IPS-18a (cell line): ENCODE measurements at regions not wholly inside any gene's neighbourhood (a gene's known extent, or its start where the extent isn't known, plus 50 kb on each side); places are given as distances from the start of the nearest gene placed in this dataset.

Experiments used
- H3K27ac ChIP-seq: one replicate; pipeline ENCODE4 v1.5.1; 2013; ENCODE audit warnings: low read length
- H3K27me3 ChIP-seq: one replicate; pipeline ENCODE4 v1.6.1; 2013; ENCODE audit warnings: mild to moderate bottlenecking, low read length; ENCODE audit not compliant: control insufficient read depth, insufficient read depth
- H3K36me3 ChIP-seq: one replicate; pipeline ENCODE4 v1.6.1; 2013; ENCODE audit warnings: low read depth, low read length; ENCODE audit not compliant: control insufficient read depth
- H3K4me1 ChIP-seq: one replicate; pipeline ENCODE4 v1.6.1; 2013; ENCODE audit warnings: low read depth, low read length; ENCODE audit not compliant: control insufficient read depth
- H3K4me3 ChIP-seq: one replicate; pipeline ENCODE4 v1.5.1; 2013; ENCODE audit warnings: low read length
- H3K9ac ChIP-seq: one replicate; pipeline ENCODE4 v1.6.1; 2013; ENCODE audit warnings: mild to moderate bottlenecking, low read length, moderate library complexity
- H3K9me3 ChIP-seq: one replicate; pipeline ENCODE4 v1.6.1; 2013; ENCODE audit warnings: low read depth, low read length; ENCODE audit not compliant: control insufficient read depth

- Histone ChIP-seq H3K9me3 (no peaks in the 10 kb centered on the region), H3K27me3 (no peaks in the 10 kb centered on the region), H3K4me3 (no peak overlapping the region), H3K4me1 (peaks cover 11% of the 10 kb centered on the region), H3K9ac (no peak overlapping the region), H3K27ac (no peak overlapping the region), H3K36me3 (no peaks in the 10 kb centered on the region)
Measured at GRCh38 chr6:51336185-51336584, 517.5 kb downstream of the TFAP2B start.

DNA sequence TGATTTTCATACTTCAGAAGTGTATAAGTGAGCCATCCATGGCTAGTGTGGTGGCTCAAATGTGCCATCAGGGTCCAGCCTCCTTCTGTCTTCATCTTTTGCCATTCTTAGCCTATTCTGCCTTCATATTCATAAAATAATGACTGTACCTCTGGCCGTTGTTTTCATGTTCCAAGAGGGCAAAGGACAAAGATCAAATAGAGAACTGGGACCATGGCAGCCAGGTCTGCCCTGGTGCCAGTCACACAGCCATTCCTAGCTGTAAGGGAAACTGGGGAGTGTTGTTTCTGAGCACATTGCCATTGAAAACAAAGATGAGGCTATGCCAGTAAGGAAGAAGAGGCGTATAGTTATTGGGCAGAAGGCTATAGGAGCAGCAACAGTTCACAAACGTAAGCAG lies 518.6 kb downstream of the TFAP2B start:
- H3K9ac ChIP-seq = no peak overlapping the region
- H3K27me3 ChIP-seq = no peaks in the 10 kb centered on the region
- H3K36me3 ChIP-seq = no peaks in the 10 kb centered on the region
- peaks cover 11% of the 10 kb centered on the region for H3K4me1 ChIP-seq
- no peaks in the 10 kb centered on the region for H3K9me3 ChIP-seq
- H3K4me3 ChIP-seq = no peak overlapping the region
- no peak overlapping the region for H3K27ac ChIP-seq

DNA sequence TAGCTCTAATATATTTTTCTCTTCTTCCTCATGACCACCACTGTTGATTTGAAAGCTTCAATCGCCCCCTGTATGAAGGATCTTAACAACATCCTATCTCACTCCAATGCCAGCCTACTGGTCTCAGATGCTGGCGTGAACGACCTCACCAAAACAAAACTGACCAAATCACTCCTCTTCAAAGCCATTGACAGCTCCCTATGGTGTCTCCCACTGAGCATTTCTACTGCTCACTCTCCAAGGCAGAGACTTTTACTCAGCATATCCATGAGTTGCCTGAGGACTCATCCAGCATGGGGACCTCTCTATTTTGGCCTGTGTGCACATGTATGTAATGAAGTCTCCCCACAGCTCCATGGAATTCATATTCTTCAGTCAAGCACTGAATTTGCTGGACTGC lies 520.4 kb downstream of the TFAP2B start:
- Histone ChIP-seq H3K27ac (no peak overlapping the region), H3K27me3 (no peaks in the 10 kb centered on the region), H3K4me3 (no peak overlapping the region), H3K36me3 (no peaks in the 10 kb centered on the region), H3K4me1 (peaks cover 11% of the 10 kb centered on the region), H3K9ac (no peak overlapping the region), H3K9me3 (no peaks in the 10 kb centered on the region)

- no peaks in the 10 kb centered on the region for H3K36me3 ChIP-seq
- H3K9ac ChIP-seq = no peak overlapping the region
- H3K9me3 ChIP-seq = no peaks in the 10 kb centered on the region
- H3K4me1 ChIP-seq = peaks cover 11% of the 10 kb centered on the region
- H3K4me3 ChIP-seq = no peak overlapping the region
- H3K27me3 ChIP-seq = no peaks in the 10 kb centered on the region
- H3K27ac ChIP-seq = no peak overlapping the region
Measured at GRCh38 chr6:51339728-51340127, 521.1 kb downstream of the TFAP2B start.

DNA sequence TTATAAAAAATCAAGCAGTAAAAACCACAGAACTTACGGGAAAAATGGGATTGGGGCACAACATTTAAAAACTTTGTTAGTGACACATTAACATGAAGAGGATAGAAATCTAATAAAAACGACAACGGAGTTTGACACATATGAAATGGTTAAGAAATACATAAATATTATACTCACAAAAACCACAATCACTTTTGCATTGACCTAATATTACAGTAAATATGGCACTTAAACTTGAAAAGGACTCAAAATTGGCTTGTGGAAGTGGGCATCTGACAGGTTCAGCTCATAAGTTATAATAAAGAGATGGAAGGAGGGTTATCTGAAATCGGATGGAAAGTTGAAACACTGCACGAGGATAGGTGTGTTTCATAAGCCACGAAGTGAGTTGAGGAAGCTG lies 523.7 kb downstream of the TFAP2B start:
- Histone ChIP-seq H3K36me3 (no peaks in the 10 kb centered on the region), H3K4me1 (peaks cover 11% of the 10 kb centered on the region), H3K9ac (no peak overlapping the region), H3K27me3 (no peaks in the 10 kb centered on the region), H3K27ac (no peak overlapping the region), H3K4me3 (no peak overlapping the region), H3K9me3 (no peaks in the 10 kb centered on the region)

GRCh38 chr6:51349857-51350256 lies 531.2 kb downstream of the TFAP2B start:
- Histone ChIP-seq H3K9ac (no peak overlapping the region), H3K4me3 (no peak overlapping the region), H3K36me3 (no peaks in the 10 kb centered on the region), H3K4me1 (no peaks in the 10 kb centered on the region), H3K27ac (no peak overlapping the region), H3K27me3 (no peaks in the 10 kb centered on the region), H3K9me3 (no peaks in the 10 kb centered on the region)

DNA sequence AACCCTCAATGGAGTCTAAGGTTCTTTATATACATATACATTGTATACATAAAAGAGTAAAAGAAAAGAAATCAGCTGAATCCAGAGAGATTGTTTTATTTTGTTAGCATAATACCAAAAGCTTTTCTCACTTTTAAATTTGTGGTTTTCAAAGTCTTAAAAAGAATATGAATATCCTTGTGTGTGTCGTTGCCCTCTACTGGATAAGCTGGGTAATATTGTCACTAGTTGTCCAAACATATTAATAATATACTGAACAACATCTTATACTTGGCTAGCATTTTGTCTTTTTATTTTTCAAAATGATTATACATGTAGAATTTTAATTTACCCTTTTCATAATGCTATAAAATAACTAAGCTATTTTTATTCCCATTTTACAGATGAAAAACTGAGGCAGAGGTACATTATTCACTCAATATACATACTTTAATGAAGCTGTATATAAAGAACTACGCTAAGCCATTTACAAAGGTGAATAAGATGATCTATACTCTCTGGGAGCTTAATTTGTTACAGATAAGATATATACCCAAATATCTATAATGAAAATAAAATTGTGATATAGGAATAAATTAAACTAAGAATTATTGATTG lies 531.7 kb downstream of the TFAP2B start:
- Histone ChIP-seq H3K4me1 (no peaks in the 10 kb centered on the region), H3K9ac (no peak overlapping the region), H3K27ac (no peak overlapping the region), H3K4me3 (no peak overlapping the region), H3K27me3 (no peaks in the 10 kb centered on the region), H3K36me3 (no peaks in the 10 kb centered on the region), H3K9me3 (no peaks in the 10 kb centered on the region)

GRCh38 chr6:51352506-51353029 lies 533.9 kb downstream of the TFAP2B start:
- Histone ChIP-seq H3K27me3 (no peaks in the 10 kb centered on the region), H3K36me3 (no peaks in the 10 kb centered on the region), H3K9ac (no peak overlapping the region), H3K4me3 (no peak overlapping the region), H3K4me1 (no peaks in the 10 kb centered on the region), H3K9me3 (no peaks in the 10 kb centered on the region), H3K27ac (no peak overlapping the region)

- Histone ChIP-seq H3K4me1 (no peaks in the 10 kb centered on the region), H3K27ac (no peak overlapping the region), H3K27me3 (no peaks in the 10 kb centered on the region), H3K9ac (no peak overlapping the region), H3K4me3 (no peak overlapping the region), H3K9me3 (no peaks in the 10 kb centered on the region), H3K36me3 (no peaks in the 10 kb centered on the region)
Measured at GRCh38 chr6:51360287-51360686, 541.6 kb downstream of the TFAP2B start.

- H3K9ac ChIP-seq = no peak overlapping the region
- no peaks in the 10 kb centered on the region for H3K4me1 ChIP-seq
- H3K27me3 ChIP-seq = no peaks in the 10 kb centered on the region
- H3K9me3 ChIP-seq = no peaks in the 10 kb centered on the region
- no peaks in the 10 kb centered on the region for H3K36me3 ChIP-seq
- H3K27ac ChIP-seq = no peak overlapping the region
- no peak overlapping the region for H3K4me3 ChIP-seq
Measured at GRCh38 chr6:51365566-51365965, 546.9 kb downstream of the TFAP2B start.

DNA sequence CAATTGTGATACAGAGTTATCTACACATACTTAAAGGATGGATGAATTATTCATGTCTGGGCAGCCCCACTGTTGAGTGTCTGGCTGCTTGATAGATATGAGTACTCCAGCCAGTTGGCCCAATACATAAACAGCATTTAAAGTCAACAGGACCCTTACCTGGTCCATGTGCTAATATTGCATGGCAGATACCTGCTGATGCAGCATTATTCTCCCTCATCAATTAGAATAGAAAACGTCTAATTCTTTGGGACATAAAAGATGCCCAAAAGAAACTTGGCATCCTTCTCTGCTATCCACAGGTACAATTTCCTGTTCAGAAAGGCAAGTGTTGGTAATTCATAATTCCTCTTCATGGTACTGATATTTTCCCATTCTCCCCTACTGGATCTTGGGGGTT lies 550.8 kb downstream of the TFAP2B start:
- no peaks in the 10 kb centered on the region for H3K27me3 ChIP-seq
- H3K9me3 ChIP-seq = no peaks in the 10 kb centered on the region
- H3K4me3 ChIP-seq = no peak overlapping the region
- H3K36me3 ChIP-seq = no peaks in the 10 kb centered on the region
- H3K9ac ChIP-seq = no peak overlapping the region
- H3K4me1 ChIP-seq = no peaks in the 10 kb centered on the region
- H3K27ac ChIP-seq = no peak overlapping the region

DNA sequence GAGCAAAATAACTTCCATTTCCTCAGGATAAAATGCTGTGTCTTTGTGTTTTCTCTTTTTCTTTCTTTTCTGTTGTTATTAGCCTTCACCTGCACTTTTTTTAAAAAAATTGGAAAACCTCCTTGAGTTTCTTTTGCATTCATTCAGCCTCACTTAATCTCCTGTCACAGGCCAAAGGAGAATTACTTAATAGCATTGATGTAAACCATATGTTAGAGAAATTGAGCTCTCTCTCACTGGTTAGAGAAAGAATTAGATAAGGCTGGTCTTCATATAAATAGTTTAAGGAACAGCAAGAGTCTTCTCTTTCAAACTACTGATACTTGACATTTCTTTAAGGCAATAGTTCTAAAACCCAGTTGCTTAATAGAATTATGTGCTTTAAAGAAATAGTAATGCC lies 564.2 kb downstream of the TFAP2B start:
- H3K27me3 ChIP-seq = no peaks in the 10 kb centered on the region
- no peaks in the 10 kb centered on the region for H3K36me3 ChIP-seq
- H3K27ac ChIP-seq = no peak overlapping the region
- H3K9ac ChIP-seq = no peak overlapping the region
- H3K9me3 ChIP-seq = no peaks in the 10 kb centered on the region
- H3K4me1 ChIP-seq = no peaks in the 10 kb centered on the region
- no peak overlapping the region for H3K4me3 ChIP-seq
